Stomach (tissue), 8 donors: ENCODE measurements at regions not wholly inside any gene's neighbourhood (a gene's known extent, or its start where the extent isn't known, plus 50 kb on each side); places are given as distances from the start of the nearest gene placed in this dataset.

Experiments used
- DNase-seq, 2 donors: peaks; one replicate each; pipeline versions ENCODE4 v3.0.0 to v3.0.0-alpha.2; 2013 to 2019
- H3K27ac ChIP-seq, 5 donors: fragments of 200-600 bp in 4 of 5; sonication (generic) in 4 of 5; one replicate each; pipeline ENCODE4 v1.5.1; 2013 to 2019; ENCODE audit warnings: mild to moderate bottlenecking in 1 of 5, moderate library complexity in 1 of 5
- H3K27me3 ChIP-seq, 3 donors: fragments of 200-600 bp; sonication (generic); one replicate each; pipeline ENCODE4 v1.5.1; 2017 to 2019; ENCODE audit warnings: mixed run types in 1 of 3
- H3K36me3 ChIP-seq, 4 donors: fragments of 200-600 bp; sonication (generic); 1 replicate in 3 of 4; 2 replicates in 1 of 4; pipeline ENCODE4 v1.5.1; 2016 to 2019
- H3K4me1 ChIP-seq, 4 donors: fragments of 200-600 bp; sonication (generic); one replicate each; pipeline ENCODE4 v1.5.1; 2016 to 2019
- H3K4me3 ChIP-seq, 4 donors: fragments of 200-600 bp; sonication (generic) in 3 of 4; one replicate each; pipeline ENCODE4 v1.5.1; 2016 to 2019; ENCODE audit warnings: mild to moderate bottlenecking in 1 of 4
- H3K9me3 ChIP-seq, 4 donors: fragments of 200-600 bp; sonication (generic); one replicate each; pipeline ENCODE4 v1.5.1; 2016 to 2019
- EP300 ChIP-seq: sonication (generic); formaldehyde crosslinking; IDR thresholded peaks from one replicate; pipeline ENCODE4 v1.6.1; 2017; ENCODE audit warnings: antibody characterized with exemption
- POLR2A ChIP-seq, 4 donors: fragments of 450-650 bp; IDR thresholded peaks; one replicate each; pipeline ENCODE4 v1.6.1; 2016; ENCODE audit warnings: antibody characterized with exemption in 4 of 4, control low read depth in 2 of 4, mild to moderate bottlenecking in 1 of 4, moderate library complexity in 1 of 4
- POLR2AphosphoS5 ChIP-seq, 3 donors: sonication (generic); formaldehyde crosslinking; IDR thresholded peaks; one replicate each; pipeline ENCODE4 v1.6.1; 2016; ENCODE audit warnings: antibody characterized with exemption in 3 of 3
- WGBS, 5 donors: extraction: QIAGEN DNeasy Blood & Tissue Kit in 3 of 5; methylation state at CpG; one replicate each; pipeline versions ENCODE4 v1.1.5 to v1.1.7; 2013 to 2018; 5-methylcytosine and 5-hydroxymethylcytosine counted together
- intact Hi-C: fragments of 100-400 bp; cut with DNase I; formaldehyde crosslinking; loops from one replicate; pipeline ENCODE4 v1.15.1; 2023; ENCODE audit warnings: low total_unique reads
- TF ChIP-seq, protein P1 (sequence below), 7 experiments: fragments of 450-650 bp in 4 of 7; fragments of 200-600 bp in 3 of 7; sonication (generic) in 3 of 7; IDR thresholded peaks; one replicate each; pipeline ENCODE4 v1.5.1; 2016 to 2019; ENCODE audit warnings: antibody characterized with exemption in 7 of 7, control low read depth in 2 of 7, mild to moderate bottlenecking in 1 of 7
- donor health status: healthy with polysubstance abuse.
- donor health status: Bipolar disorder and iron deficiency.
- donor health status: healthy.

DNA sequence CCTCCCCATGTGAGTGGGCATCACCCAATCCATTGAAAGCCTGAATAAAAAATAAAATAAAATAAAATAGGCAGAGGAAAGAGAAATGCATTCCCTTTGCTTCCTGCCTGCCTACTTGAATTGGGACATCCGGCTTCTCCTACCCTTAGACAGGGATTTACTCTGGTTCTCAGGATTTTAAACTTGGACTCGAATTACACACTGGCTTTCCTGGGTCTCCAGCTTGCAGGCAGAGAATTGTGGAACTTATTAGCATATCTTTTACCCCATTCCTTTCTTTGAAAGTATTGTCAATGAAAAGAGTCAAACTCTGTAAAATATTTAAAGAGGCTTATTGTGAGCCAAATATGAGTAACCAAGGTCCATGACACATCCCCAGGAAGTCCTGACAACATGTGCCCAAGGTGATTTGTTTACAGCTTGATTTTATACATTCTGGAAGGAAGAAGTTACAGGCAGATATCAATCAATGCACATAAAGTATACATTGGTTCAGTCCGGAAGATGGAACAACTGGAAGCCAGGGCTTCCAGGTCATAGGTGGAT, 78.4 kb upstream of the CCDC90B start:
- H3K27ac ChIP-seq: no peak overlapping the region
- no peaks in the 10 kb centered on the region for H3K36me3 ChIP-seq
- WGBS, 5 donors: 55 to 67% (median 60%) methylated on average over 3 of the region's 3 CpGs
- H3K4me1 ChIP-seq: no peaks in the 10 kb centered on the region
- DNase-seq: no peak
- TF ChIP-seq POLR2A (IDR thresholded peaks at IDR 0.05) (no peak), EP300 (no peak), POLR2AphosphoS5 (IDR thresholded peaks at IDR 0.05) (no peak)
- TF ChIP-seq, protein P1, sequence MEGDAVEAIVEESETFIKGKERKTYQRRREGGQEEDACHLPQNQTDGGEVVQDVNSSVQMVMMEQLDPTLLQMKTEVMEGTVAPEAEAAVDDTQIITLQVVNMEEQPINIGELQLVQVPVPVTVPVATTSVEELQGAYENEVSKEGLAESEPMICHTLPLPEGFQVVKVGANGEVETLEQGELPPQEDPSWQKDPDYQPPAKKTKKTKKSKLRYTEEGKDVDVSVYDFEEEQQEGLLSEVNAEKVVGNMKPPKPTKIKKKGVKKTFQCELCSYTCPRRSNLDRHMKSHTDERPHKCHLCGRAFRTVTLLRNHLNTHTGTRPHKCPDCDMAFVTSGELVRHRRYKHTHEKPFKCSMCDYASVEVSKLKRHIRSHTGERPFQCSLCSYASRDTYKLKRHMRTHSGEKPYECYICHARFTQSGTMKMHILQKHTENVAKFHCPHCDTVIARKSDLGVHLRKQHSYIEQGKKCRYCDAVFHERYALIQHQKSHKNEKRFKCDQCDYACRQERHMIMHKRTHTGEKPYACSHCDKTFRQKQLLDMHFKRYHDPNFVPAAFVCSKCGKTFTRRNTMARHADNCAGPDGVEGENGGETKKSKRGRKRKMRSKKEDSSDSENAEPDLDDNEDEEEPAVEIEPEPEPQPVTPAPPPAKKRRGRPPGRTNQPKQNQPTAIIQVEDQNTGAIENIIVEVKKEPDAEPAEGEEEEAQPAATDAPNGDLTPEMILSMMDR (IDR thresholded peaks at IDR 0.05): no peak
- peaks cover 9 to 19% (median 13%) of the 10 kb centered on the region in 4 donors for H3K9me3 ChIP-seq
- H3K4me3 ChIP-seq: no peak overlapping the region
- no peaks in the 10 kb centered on the region for H3K27me3 ChIP-seq
- intact Hi-C loops: no loop called here

DNA sequence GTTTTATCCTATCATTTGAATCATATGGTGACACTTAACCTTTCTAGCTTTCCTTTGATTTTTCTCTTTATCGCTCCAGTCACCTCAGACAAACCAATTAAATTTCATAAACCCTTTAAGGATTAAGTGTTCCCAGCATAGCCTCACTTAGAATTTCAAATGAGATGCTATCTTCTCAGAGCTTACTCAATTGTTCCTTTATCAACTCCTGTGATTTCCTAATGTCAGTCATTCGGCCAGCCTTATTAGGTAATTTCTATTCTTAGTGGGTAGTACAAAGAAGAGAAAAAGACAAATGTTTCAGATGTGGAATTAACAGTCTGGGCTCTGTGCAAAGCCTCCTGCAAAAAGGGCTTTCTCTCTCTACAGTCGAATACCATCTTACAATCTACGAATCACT, 77.1 kb upstream of the CCDC90B start:
- TF ChIP-seq EP300 (no peak), POLR2A (IDR thresholded peaks at IDR 0.05) (no peak), POLR2AphosphoS5 (IDR thresholded peaks at IDR 0.05) (no peak)
- TF ChIP-seq, protein P1 (IDR thresholded peaks at IDR 0.05): no peak
- 62 to 66% (median 64%) methylated on average over 4 of the region's 4 CpGs for WGBS, 5 donors
- no peak for DNase-seq
- intact Hi-C loops: no loop called here
- Histone ChIP-seq H3K27ac (no peak overlapping the region), H3K36me3 (no peaks in the 10 kb centered on the region), H3K4me1 (no peaks in the 10 kb centered on the region), H3K27me3 (no peaks in the 10 kb centered on the region), H3K9me3 (peaks cover 8 to 16% (median 11%) of the 10 kb centered on the region in 4 donors), H3K4me3 (no peak overlapping the region)

DNA sequence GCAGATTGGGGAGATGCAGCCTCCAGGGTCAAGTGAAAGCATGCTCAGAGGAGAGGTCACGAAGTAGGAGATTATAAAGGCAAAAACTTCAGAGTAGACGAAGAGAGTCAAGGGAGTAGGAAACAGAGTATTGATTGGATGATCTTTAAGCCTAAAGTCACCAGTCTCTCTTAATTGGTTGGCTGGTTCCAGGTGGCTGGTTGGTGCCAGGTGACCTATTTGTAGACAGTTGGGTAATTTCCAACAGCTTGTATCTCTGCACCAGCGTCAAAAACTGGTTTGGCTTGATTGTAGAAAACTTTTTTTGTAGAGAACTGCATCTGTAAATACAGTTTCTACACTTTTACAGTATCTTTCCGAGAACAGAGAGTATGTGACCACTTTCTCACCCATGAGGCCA, 75.7 kb upstream of the CCDC90B start:
- no peaks in the 10 kb centered on the region for H3K4me1 ChIP-seq
- TF ChIP-seq, protein P1 (IDR thresholded peaks at IDR 0.05): no peak
- TF ChIP-seq POLR2AphosphoS5 (IDR thresholded peaks at IDR 0.05) (no peak), POLR2A (IDR thresholded peaks at IDR 0.05) (no peak), EP300 (no peak)
- H3K9me3 ChIP-seq: peaks cover 0 to 8% (median 0%) of the 10 kb centered on the region in 4 donors
- intact Hi-C loops: no loop called here
- no peak overlapping the region for H3K27ac ChIP-seq
- 60 to 73% (median 67%) methylated on average over 4 of the region's 4 CpGs for whole genome bisulfite sequencing, 5 donors
- H3K36me3 ChIP-seq: no peaks in the 10 kb centered on the region
- no peak for DNase-seq
- H3K27me3 ChIP-seq: no peaks in the 10 kb centered on the region
- H3K4me3 ChIP-seq: no peak overlapping the region

DNA sequence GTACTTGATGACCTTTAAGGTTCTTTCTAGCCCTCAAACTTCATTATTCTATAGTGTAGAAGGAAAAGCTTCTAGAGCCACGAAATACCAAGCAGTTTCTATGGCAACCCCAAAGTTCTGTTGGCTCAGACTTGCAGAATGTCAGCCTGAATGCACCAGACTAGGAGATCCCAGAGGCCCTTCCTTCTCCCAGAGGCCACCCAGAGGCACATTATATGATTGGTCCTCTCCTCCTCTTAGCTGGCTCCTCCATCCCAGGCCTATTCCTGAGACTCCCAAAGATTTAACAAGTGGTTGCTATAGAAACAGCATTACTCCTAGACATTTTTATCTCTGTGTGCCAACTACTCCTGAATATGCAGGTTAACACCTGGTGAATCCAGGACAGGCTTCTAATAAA, 69.2 kb upstream of the CCDC90B start:
- H3K36me3 ChIP-seq: no peaks in the 10 kb centered on the region
- intact Hi-C loops: no loop called here
- no peak overlapping the region for H3K4me3 ChIP-seq
- H3K9me3 ChIP-seq: peaks cover 0 to 7% (median 2%) of the 10 kb centered on the region in 4 donors
- H3K4me1 ChIP-seq: no peaks in the 10 kb centered on the region
- WGBS, 5 donors: 55 to 88% (median 73%) methylated on average over 1 of the region's 1 CpG
- no peak for TF ChIP-seq POLR2A (IDR thresholded peaks at IDR 0.05)
- TF ChIP-seq EP300: no peak
- TF ChIP-seq, protein P1 (IDR thresholded peaks at IDR 0.05): no peak
- no peak for TF ChIP-seq POLR2AphosphoS5 (IDR thresholded peaks at IDR 0.05)
- no peak for DNase-seq
- H3K27ac ChIP-seq: no peak overlapping the region
- H3K27me3 ChIP-seq: no peaks in the 10 kb centered on the region
